ENCODE measurements at regions not wholly inside any gene's neighbourhood (a gene's known extent, or its start where the extent isn't known, plus 50 kb on each side); places are given as distances from the start of the nearest gene placed in this dataset.

DNA sequence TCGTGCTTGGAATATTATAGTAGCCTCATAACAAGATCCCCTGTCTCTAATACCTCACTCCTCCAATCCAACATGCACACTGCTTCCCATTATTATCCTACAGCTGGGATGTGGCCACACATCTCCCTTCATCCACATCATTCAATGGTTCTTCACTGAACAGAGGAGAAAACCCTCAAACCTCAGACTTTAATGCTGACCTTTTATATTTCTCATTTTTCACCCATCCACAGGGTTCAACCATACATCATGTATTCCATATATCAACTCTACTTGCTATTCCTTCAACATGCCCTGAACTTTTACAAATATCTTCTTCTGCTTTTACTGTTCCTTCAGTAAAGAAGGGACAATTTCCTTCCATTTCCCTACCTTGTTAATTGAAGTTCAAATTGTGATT is 396.8 kb downstream of the TLE4 start:
- in situ Hi-C loops (cut with HindIII; ENCODE audit: low sequenced_read_pairs) = no loop called here

DNA sequence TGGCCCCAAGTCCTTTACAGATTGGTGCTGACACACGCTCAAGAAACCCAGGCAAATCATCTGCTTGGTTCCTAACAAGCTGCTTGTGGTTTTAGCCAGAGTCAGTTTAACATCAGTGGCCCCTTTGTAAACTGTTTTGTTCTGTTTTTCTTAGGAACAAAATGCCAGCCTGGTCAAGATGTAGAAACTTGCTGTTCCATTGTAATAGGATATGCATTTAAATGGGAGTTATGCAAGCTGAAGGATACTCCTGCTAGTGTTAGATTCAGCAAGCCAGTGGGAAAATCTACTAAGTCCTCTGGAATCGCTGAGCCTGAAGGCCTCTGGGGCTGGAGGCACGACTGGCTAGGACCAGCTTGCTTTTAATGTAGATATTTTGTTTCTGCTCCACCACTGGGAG is 391.1 kb downstream of the TLE4 start:
- in situ Hi-C loops (cut with HindIII; ENCODE audit: low sequenced_read_pairs) = no loop called here

DNA sequence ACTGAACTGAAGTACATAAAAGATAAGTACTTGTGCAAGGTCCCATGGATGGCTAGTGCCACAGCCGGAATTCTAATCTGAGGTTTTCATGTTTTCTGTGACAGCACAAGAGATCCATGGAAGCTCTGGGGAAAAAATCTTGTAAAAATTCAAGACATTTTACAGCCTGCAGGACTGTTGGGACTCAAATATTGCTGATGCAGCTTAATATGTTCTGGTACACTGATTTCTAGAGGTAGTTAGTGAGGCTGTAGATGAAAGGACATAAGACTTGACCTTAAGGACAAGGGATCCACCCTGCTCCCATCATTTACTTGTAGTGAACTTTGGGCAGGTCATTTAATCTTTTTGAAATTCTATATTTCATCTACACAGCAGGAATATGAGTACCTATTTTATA is 390.4 kb downstream of the TLE4 start:
- in situ Hi-C loops (cut with HindIII; ENCODE audit: low sequenced_read_pairs) = no loop called here

DNA sequence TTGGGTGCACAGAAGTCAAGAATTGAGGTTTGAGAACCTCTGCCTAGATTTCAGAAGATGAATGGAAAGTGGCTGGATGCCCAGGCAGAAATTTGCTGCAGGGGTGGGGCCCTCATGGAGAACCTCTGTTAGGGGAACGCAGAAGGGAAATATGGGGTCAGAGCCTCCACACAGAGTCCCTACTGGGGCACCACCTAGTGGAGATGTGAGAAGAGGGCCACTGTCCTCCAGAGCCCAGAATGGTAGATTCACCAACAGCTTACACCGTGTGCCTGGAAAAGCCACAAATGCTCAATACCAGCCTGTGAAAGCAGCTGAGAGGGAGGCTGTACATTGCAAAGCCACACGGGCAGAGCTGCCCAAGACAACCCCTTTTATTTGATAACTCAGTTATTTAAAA is 383.5 kb downstream of the TLE4 start:
- in situ Hi-C loops (cut with HindIII; ENCODE audit: low sequenced_read_pairs) = no loop called here

DNA sequence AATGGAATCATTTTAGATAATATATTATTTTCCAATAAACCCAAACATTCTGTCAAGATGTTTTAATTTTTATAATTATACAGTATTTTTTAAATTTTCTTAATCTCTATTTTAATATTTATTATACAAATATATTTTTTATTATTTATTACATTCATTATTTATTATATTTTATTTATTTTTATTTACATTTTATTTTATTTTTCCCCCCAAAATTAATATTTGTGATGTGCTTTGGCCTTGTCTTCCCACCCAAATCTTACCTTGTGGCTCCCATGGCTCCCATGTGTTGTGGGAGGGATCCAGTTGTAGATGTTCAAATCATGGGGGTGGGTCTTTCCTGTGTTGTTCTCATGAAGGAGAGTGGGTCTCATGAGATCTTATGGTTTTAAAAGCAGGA is 382.1 kb downstream of the TLE4 start:
- in situ Hi-C loops (cut with HindIII; ENCODE audit: low sequenced_read_pairs) = no loop called here

DNA sequence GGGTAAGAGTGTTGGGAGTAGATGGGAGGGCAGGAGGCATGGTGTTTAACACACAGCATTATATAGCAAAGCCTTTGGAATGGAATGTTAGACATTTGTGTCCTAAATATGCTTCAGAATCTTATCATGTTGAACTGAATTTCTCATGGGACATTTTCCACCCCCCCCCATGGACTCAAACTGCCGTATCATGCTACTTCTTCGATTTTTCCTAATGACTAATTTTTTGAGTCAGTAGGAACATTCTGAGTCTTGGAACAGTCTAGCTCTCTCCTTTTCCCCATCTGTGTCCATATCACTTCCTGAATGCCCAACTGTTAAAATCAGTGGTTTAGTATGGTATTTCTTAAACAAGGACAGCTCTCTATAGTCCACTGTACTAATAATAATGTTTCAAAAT is 380.6 kb downstream of the TLE4 start:
- in situ Hi-C loops (cut with HindIII; ENCODE audit: low sequenced_read_pairs) = no loop called here

DNA sequence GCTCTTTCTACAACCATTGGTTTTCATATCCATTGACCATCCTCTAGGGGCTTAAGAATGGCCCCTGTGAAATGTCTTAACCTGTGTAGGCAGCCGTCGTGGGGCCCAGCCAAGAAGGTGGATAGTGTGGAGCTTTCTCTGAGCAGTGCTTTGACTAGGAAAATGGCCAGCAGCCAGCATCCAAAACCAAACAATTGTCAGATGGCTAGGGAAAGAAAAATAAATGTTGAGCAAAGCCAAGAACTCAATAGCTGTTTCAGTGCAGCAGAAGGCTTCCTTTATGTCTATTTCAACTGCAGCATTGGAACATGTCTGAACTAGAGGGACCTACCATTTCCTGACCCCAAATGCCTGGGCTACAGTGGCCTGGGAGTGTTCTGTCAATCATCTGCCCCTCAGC is 374.9 kb downstream of the TLE4 start:
- in situ Hi-C loops (cut with HindIII; ENCODE audit: low sequenced_read_pairs) = no loop called here

DNA sequence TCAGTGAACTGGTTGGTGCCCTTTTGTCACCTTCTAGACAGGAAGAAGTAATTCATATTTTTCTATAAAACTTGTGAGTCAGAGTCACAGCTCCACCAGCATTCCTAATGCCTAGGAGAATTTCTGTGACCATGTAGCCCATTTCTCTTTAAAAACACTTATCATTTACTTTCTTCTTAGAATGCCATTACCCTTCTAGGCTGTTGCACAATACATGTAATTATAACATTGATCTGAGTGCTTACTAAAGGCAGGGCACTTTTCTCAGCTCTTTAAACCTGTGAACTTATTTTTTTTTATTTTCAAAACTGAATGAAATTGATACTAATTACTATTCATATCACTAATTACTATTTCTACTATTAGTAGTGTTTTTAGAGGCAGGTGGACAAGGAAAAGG is 373.7 kb downstream of the TLE4 start:
- in situ Hi-C loops (cut with HindIII; ENCODE audit: low sequenced_read_pairs) = no loop called here

DNA sequence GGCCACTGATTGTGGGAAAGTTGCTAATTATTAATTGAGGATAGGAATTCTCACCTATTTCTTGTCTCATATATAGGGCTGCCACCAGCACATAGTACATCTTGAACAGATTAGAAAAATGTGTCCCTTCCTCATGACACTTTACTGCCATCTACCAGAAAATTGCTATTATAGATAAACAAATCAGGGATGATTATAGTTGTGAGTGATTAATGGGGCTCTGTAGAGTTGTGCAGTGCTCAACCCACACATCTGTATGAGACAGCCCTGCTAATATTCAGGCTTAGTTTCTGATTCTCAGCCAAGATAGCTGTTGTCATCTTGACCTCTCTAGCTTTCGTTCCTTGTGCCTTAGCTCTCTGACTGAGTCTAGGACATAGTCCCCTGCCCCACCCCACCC is 373.3 kb downstream of the TLE4 start:
- in situ Hi-C loops (cut with HindIII; ENCODE audit: low sequenced_read_pairs) = no loop called here

DNA sequence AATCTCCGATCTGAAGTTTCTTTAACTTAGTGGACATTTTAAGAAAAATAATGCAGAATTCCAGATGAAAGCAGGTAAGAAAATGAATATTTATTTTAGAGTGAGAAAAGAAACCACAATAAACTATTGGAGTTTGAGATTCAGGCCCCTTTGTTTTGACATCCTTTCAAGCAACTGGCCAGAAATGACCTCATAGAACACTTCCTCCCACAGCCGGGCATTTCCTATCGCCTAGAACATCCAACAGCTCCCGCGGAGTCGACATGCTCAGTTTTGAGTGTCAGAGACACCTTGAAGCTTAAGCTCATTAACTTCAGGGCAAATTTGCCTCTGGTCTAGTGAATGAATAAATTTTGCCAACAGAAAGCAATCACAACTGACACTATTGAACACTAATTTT is 369.2 kb downstream of the TLE4 start:
- in situ Hi-C loops (cut with HindIII; ENCODE audit: low sequenced_read_pairs) = no loop called here

DNA sequence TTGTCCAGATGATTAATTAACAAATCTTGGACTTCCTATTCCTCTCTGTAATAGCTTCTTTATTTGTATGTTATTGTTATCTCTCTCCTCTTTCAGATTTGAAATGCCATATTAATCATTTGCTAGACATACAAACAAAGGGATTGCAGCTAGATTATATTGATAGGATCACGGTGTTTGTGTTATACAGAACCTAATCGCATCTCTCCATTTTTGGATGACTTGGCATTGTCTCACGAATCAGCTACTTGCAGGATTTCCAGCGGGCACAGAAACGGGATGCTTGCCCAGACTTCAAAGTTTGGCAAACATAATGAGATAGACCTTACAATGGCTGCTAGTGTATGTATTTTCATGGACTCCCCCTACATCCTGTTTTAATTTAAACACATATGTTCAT is 368.1 kb downstream of the TLE4 start:
- in situ Hi-C loops (cut with HindIII; ENCODE audit: low sequenced_read_pairs) = no loop called here

DNA sequence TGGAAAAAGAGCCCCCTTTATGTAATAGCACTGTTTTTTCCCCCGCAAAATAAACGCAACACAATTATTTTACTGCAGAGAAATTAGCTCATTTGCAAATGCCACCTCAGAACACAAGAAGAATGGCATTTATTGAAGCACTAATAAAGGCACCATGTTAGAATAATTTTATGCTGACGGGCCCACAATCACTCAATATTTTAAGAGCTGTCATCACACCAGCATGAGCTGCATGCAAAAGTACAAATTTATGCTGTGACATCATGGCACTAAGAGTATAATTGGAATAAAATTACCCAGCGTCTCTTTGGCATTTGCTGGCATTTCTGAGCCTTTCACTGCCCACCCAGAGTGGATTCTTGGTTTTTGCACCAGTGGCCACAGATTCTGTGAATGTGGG is 364.6 kb downstream of the TLE4 start:
- in situ Hi-C loops (cut with HindIII; ENCODE audit: low sequenced_read_pairs) = no loop called here

DNA sequence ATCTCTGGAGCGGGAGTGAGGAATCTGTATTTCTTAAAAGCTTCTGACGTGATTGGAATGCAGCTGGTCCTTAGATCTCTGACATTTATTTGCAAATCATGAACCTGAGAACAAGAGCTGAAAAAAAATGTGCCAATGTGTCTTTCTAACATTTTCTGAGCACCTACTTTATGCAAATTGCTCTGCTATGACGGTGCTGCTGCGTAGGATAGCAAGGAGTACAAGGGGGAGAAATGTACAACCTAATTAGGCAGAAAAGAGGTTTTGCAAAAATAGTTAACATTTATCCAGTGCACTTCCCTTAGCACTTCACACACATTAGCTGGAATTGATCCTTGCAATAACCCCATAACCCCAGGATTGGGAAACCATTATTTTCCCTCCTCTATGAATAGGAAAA is 357.5 kb downstream of the TLE4 start:
- in situ Hi-C loops (cut with HindIII; ENCODE audit: low sequenced_read_pairs) = no loop called here

DNA sequence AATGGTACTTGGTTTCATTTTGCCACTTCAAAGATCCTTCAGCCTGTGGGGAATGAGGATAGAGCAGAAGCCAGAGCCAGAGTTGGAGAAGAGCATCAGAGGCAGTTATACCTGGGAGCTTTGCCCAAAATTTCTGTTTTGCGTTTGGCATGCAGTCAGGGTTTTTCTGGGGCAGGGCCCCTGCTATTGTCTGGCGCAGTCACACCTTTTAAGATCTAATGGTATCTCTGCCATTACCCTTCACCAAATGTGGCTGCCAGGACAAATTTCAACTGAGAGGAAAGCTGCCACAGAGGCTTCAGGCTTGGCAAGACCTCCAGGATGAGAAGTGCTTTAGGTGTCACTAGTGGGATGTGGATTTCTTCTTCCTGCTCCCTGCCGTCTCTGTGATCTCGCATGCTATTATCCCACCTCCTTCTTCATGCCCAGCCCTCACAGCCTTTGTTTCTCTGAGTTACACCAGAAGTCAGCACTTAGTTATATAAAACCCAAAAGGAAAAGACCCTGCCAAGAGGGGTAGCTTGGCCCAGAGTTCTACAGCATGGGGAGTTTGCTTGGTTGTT is 357.0 kb downstream of the TLE4 start:
- in situ Hi-C loops (cut with HindIII; ENCODE audit: low sequenced_read_pairs) = no loop called here

DNA sequence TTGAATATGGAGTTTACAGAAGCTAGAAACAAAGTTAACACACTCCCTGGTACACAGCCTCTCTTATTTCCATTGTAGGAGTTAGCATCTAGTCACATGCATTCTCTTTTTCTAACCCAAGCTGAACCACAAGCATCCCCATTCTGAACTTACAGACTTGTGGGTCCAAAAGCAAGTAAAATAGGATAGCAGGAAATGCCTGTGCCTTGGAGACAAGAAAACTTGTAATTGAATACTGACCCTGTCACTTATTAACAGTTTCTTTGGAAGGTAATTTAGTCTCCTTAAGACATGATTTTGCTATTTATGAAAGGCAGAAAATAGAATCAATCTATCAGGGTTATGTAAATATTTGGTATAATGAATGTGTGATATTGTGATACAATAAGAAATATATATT is 353.6 kb downstream of the TLE4 start:
- in situ Hi-C loops (cut with HindIII; ENCODE audit: low sequenced_read_pairs) = no loop called here

DNA sequence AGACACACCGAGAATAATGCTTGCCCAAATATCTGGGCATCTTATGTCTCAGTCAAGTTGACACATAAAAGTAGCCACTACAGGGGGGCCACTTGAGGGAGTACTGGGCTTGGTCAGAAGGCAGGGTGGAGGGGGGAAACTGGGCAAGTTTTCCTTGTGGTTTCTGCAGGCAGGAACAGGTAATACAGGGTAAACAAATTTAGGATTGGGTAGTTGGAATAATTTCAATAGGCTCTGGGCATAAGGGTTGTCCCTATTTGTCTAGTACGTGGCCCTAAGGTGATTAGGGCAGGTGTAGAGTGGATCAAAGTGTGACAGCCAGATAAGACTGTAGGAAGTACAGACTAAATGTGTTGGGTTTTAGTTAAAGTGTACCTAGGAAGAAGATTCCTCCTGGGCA is 353.1 kb downstream of the TLE4 start:
- in situ Hi-C loops (cut with HindIII; ENCODE audit: low sequenced_read_pairs) = no loop called here

DNA sequence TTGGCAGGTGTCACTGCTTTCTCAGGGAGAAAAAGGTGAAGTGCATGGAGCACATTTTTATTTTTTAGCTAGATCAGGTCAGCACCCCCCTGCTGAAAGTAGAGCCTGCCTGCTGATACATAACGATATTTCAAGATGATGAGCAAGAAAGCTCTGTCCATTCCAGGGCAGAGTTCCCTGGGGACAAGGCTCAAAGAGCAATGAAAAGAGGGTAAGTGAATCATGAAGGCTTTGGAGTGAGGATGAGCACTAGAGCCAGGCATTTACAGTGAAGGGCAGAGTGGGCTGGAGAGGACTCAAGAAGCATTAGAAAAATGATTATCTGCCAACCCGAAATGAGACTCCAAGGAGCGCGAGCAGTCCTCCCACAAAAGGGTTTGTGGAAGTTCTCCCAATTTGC is 345.7 kb downstream of the TLE4 start:
- in situ Hi-C loops (cut with HindIII; ENCODE audit: low sequenced_read_pairs) = no loop called here

DNA sequence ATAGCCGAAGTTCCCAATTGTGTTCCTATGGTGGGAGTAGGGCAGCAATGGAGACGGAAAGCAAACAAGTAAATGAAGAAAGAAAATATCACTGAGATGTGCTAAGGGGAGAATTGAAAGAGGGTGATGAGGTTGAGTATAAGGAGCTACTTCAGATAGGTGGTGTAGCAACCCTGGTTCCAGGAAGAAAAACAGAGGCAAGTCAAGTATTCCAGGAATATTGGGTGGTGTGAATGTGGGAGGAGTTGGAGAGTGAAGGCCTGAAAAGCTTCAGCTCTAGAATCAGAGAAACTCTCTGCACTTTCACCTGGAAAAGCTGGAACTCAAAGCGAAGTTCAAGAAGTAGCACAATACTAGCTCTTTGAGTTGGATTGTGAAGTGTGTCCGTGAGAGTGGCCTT is 342.1 kb downstream of the TLE4 start:
- in situ Hi-C loops (cut with HindIII; ENCODE audit: low sequenced_read_pairs) = no loop called here

DNA sequence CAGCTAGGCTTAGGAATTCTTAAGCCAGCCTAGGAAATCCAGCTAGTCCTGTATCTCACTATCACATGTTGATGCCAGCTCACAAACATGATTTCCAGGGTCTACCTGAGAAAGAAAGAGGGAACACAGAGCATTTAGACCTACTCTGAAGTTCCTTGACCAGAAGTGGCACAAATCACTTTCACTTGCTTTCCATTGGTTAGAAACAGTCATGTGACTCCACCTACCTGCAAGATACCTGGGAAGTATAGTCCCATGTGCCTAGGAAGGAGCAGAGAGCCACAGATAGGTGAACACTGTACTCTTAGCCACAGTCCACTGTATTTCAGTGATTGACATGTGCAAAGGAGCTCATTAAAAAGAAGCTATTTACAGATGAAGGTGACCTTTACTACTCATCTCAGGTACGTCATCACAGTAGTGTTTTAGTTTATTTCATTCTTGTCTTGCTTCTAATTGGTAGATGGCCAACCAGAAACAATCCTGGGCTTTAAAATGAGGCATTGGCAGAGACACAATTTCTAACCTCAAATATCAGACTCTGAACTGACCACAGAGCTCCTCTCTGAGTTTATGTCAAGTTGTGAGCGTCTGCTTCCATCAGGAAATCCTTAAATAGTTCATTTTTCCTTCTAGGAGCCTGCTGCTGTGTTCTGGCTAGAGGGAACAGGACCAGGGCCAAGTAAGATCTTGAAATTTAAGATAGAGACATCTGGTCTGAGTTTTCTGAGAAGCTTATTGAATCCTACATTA is 340.7 kb downstream of the TLE4 start:
- in situ Hi-C loops (cut with HindIII; ENCODE audit: low sequenced_read_pairs) = no loop called here

DNA sequence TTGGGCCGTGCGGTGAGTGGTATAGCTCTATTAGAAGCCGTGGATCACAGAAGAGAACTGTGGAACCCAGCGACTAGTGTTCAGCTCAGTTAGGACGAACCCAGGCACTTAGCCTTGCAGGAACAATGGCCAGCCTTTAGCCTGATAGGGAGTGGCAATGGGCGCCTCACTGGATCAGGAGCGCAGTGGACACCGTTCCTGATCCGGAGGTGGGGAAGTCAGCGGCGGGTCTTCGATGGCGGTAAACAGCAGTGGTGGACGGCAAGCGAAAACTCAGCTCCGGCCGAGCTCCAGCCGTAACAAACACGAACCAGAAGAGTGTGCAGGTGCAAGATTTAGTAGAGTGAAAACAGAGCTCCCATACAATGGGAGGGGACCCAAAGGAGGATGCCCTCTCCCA is 340.0 kb downstream of the TLE4 start:
- in situ Hi-C loops (cut with HindIII; ENCODE audit: low sequenced_read_pairs) = no loop called here

DNA sequence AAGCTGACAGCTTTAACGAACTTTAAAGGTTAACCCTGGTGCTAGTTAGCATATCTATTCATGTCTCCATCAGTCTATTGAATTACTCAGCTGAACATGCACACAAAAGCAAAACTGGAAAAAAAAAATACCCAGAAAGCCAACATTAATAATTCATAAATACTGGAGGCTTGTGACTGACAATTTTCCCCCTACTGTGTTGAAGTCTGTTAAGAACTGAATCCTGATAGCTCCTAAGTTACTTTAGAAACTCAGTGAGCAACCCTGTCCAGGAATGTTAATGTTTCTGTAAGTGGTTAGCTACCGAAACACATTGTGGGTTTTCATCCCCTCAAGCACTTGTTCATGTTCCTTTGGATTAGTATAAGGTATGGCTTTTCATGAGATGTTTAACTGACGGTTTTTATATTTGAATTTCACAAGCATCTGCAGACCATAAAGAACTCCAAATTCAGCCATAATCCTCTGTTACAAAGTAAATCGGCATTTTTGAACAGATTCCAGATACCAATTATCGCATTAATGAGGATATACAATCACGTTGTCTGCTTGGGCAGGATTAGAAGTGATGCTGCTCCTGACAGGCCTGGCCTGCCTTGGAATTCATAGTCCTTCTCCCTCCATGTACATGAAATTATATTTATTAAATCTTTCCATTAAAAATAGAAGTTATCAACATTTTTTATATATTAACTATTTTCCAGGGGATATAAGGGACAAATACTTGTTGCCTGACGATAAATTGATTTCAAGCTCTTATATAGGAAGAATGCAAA is 331.2 kb downstream of the TLE4 start:
- in situ Hi-C loops (cut with HindIII; ENCODE audit: low sequenced_read_pairs) = no loop called here

DNA sequence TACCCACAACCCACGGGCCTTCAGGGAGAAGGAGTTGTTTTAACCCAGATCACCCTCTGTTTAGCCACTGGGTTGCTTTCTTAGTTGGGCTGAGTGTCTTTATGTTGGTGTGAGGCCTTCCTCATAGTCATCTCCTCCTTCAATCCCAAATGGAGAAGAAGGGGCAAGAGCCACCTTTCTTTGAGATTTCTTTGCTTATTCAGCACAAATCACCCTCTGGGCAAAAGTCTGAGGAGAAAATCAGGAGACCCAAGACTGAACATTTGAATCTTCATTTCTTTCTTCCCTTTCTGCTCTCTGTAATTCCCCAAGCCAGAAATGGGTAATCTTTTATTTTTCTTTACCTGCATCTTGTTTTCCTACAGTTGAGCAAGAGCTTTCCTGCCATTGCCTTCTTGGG is 329.0 kb downstream of the TLE4 start:
- in situ Hi-C loops (cut with HindIII; ENCODE audit: low sequenced_read_pairs) = no loop called here
